GM19023 (cell line): ENCODE measurements at regions not wholly inside any gene's neighbourhood (a gene's known extent, or its start where the extent isn't known, plus 50 kb on each side); places are given as distances from the start of the nearest gene placed in this dataset.
"Not testable (repeated sequence)": the region's sequence is repeated elsewhere in the genome, so short reads cannot be mapped to it uniquely, and the experiment has no call there.

Source experiments
- ATAC-seq: cut with Tn5 transposase; IDR thresholded peaks from one replicate; pipeline ENCODE4 v1.9.1; 2021; ENCODE audit warnings: mild to moderate bottlenecking, moderate library complexity; ENCODE audit not compliant: unreplicated experiment

GRCh38 chr7:125279961-125280360, 350.3 kb upstream of the POT1 start:
- ATAC-seq = no peak

GRCh38 chr7:125278318-125278717, 348.7 kb upstream of the POT1 start:
- no peak for ATAC-seq

GRCh38 chr7:125274742-125275141, 345.1 kb upstream of the POT1 start:
- ATAC-seq = not testable (repeated sequence)

GRCh38 chr7:125264174-125264856, 334.7 kb upstream of the POT1 start:
- not testable (repeated sequence) for ATAC-seq

GRCh38 chr7:125258876-125259417, 329.3 kb upstream of the POT1 start:
- ATAC-seq = not testable (repeated sequence)

- ATAC-seq = no peak
These were observed 328.0 kb upstream of the POT1 start for GRCh38 chr7:125257617-125258016.

GRCh38 chr7:125256446-125256845, 326.8 kb upstream of the POT1 start:
- no peak for ATAC-seq

GRCh38 chr7:125255810-125256209, 326.2 kb upstream of the POT1 start:
- no peak for ATAC-seq

- ATAC-seq = no peak
These were observed 324.9 kb upstream of the POT1 start for GRCh38 chr7:125254566-125254965.

GRCh38 chr7:125253452-125254190, 324.0 kb upstream of the POT1 start:
- no peak for ATAC-seq

GRCh38 chr7:125247514-125248098, 318.0 kb upstream of the POT1 start:
- ATAC-seq = no peak

GRCh38 chr7:125246706-125247105, 317.1 kb upstream of the POT1 start:
- ATAC-seq = no peak

- no peak for ATAC-seq
These were observed 311.9 kb upstream of the POT1 start for GRCh38 chr7:125241548-125241947.

GRCh38 chr7:125222596-125222995, 293.0 kb upstream of the POT1 start:
- ATAC-seq = no peak

- no peak for ATAC-seq
These were observed 288.5 kb upstream of the POT1 start for GRCh38 chr7:125218076-125218475.

GRCh38 chr7:125201002-125201401, 271.4 kb upstream of the POT1 start:
- ATAC-seq = no peak

GRCh38 chr7:125197731-125198393, 268.2 kb upstream of the POT1 start:
- ATAC-seq = no peak

GRCh38 chr7:125195156-125195555, 265.5 kb upstream of the POT1 start:
- no peak for ATAC-seq

- no peak for ATAC-seq
These were observed 263.6 kb upstream of the POT1 start for GRCh38 chr7:125193263-125193662.

GRCh38 chr7:125184801-125185200, 255.2 kb upstream of the POT1 start:
- no peak for ATAC-seq

GRCh38 chr7:125181569-125182267, 252.1 kb upstream of the POT1 start:
- ATAC-seq = not testable (repeated sequence)
